SJCRH30 (cell line): ENCODE measurements at regions not wholly inside any gene's neighbourhood (a gene's known extent, or its start where the extent isn't known, plus 50 kb on each side); places are given as distances from the start of the nearest gene placed in this dataset.
"Not testable (repeated sequence)": the region's sequence is repeated elsewhere in the genome, so short reads cannot be mapped to it uniquely, and the experiment has no call there.

ENCODE experiments used
- DNase-seq, 2 experiments: peaks; one replicate each; pipeline ENCODE4 v3.0.0-alpha.2; 2015 to 2020
- H3K27ac ChIP-seq: fragments of 250-450 bp; sonication (Bioruptor Pico); 2 replicates; pipeline ENCODE4 v1.5.1; 2020; ENCODE audit warnings: mild to moderate bottlenecking, moderate library complexity
- H3K27me3 ChIP-seq: fragments of 250-450 bp; sonication (Bioruptor Pico); 2 replicates; pipeline ENCODE4 v1.5.1; 2020; ENCODE audit warnings: mild to moderate bottlenecking, moderate library complexity
- H3K36me3 ChIP-seq: fragments of 250-450 bp; sonication (Bioruptor Pico); 2 replicates; pipeline ENCODE4 v1.5.1; 2020; ENCODE audit warnings: mild to moderate bottlenecking, moderate library complexity
- H3K4me1 ChIP-seq: fragments of 250-450 bp; sonication (Bioruptor Pico); 2 replicates; pipeline ENCODE4 v1.5.1; 2020; ENCODE audit warnings: mild to moderate bottlenecking, moderate library complexity
- H3K4me3 ChIP-seq: fragments of 250-450 bp; sonication (Bioruptor Pico); 2 replicates; pipeline ENCODE4 v1.5.1; 2020; ENCODE audit warnings: mild to moderate bottlenecking, moderate library complexity
- H3K9me3 ChIP-seq: fragments of 250-450 bp; sonication (Bioruptor Pico); replicated peaks from 2 replicates; pipeline ENCODE4 v1.5.1; 2020; ENCODE audit warnings: mild to moderate bottlenecking, moderate library complexity

DNA sequence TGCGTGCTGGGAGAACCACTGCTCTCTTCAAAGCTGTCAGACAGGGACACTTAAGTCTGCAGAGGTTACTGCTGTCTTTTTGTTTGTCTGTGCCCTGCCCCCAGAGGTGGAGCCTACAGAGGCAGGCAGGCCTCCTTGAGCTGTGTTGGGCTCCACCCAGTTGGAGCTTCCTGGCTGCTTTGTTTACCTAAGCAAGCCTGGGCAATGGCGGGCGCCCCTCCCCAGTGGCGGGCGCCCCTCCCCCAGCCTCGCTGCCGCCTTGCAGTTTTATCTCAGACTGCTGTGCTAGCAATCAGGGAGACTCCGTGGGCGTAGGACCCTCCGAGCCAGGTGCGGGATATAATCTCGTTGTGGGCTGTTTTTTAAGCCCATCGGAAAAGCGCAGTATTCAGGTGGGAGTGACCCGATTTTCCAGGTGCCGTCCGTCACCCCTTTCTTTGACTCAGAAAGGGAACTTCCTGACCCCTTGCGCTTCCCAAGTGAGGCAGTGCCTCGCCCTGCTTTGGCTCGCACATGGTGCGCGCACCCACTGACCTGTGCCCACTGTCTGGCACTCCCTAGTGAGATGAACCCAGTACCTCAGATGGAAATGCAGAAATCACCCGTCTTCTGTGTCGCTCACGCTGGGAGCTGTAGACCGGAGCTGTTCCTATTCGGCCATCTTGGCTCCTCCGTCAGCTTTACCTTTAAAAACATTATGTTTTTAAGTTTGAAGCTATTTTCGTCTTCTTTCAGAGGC, 954.6 kb upstream of the COX7C start:
- not testable (repeated sequence) for H3K4me1 ChIP-seq, H3K36me3 ChIP-seq, H3K27me3 ChIP-seq, H3K9me3 ChIP-seq, DNase-seq
- H3K27ac ChIP-seq = peak overlapping the region; percentile 28
- H3K4me3 ChIP-seq = peak overlapping the region; percentile 51

DNA sequence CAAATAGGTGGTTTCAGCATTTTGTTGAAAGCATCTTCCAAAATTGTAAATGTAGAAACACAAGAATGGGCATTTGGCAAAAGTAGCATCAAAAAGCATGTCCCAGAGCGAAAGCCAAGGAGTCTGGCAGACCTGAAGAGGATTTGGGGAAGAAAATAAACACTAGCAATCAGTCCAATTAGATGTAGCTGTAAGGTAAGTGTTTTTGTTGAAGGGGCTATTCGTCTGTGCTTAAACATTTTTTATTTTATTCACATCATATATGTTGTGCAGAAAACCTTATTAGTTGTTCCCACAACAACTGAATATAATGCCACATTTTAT, 954.1 kb upstream of the COX7C start:
- no peaks in the 10 kb centered on the region for H3K9me3 ChIP-seq
- no peak for DNase-seq
- H3K27me3 ChIP-seq = no peaks in the 10 kb centered on the region
- H3K4me1 ChIP-seq = no peaks in the 10 kb centered on the region
- no peaks in the 10 kb centered on the region for H3K36me3 ChIP-seq
- H3K27ac ChIP-seq = peak overlapping the region; percentile 28
- H3K4me3 ChIP-seq = peak overlapping the region; percentile 51

DNA sequence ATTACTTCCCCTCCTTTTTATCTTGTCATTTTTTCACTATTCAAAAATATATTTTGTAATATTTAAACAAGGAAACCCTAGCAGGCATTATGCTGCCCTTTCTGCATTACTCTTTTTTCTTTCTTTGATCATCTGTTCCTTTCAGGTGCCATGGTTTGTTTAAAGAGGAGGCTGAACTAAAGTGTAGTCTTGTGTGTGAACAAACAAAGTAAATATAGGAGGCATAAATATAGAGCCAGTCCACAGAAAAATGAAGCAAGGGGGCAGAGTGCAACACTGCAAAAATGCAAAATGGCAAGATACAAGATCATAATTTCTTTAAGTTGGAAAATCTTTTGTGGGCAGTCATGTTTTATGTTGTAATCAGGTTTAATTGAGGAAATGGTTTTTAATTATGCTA, 947.3 kb upstream of the COX7C start:
- H3K4me1 ChIP-seq = no peaks in the 10 kb centered on the region
- H3K4me3 ChIP-seq = no peak overlapping the region
- DNase-seq = no peak
- H3K27me3 ChIP-seq = no peaks in the 10 kb centered on the region
- no peak overlapping the region for H3K27ac ChIP-seq
- H3K36me3 ChIP-seq = no peaks in the 10 kb centered on the region
- H3K9me3 ChIP-seq = no peaks in the 10 kb centered on the region

DNA sequence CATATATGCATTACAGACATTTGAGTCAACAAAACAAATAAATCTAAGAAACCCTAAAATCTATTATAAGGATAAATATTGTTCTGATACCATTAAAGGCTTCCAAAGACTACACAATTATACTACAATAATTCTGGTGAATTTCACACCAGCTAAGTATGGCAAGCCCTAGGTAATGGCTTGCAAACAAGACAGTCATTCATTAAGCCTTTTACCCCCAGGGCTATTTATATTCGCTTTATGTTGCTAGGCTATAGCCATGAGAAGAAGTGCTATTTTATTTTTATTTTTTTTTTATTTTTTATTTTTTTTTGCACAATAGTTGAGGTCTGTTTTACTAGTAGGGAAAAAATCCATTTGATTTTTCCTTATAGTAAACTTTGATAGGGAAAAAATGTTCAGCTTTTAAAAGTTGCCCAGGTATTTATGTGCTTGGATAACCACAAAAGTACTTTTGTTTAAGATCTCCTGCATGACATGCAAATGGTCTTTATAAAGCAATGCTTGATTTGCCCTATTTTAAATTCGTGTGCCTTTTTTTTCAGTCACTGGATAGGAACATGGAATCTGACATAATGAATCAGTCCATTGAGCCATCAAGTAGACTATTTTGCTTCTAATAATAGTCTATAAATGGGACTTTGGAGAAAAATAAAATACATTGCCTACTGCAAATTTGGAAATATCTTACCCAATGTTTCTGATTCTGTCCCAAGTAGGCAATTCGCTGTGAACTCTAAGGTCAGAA, 946.3 kb upstream of the COX7C start:
- Histone ChIP-seq H3K27me3 (no peaks in the 10 kb centered on the region), H3K36me3 (no peaks in the 10 kb centered on the region)
- DNase-seq = peak in 1 of 2 experiments; percentile 14

DNA sequence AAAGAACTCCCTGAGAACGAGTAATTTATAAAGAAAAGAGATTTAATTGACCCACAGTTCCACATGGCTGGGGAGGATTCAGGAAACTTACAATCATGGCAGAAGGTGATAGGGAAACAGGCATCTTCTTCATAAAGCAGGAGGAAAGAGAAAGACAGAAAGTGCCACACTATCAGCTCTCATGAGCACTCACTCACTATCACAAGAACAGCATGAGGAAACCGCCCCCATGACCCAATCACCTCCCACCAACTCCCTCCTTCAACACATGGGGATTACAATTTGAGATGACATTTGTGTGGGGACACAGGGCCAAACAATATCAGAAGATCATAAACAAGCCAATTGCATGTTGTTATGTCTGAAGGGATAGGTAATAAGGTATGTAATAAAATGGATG, 935.9 kb upstream of the COX7C start:
- Histone ChIP-seq H3K4me3 (no peak overlapping the region), H3K36me3 (no peaks in the 10 kb centered on the region), H3K9me3 (no peaks in the 10 kb centered on the region), H3K27ac (no peak overlapping the region), H3K4me1 (no peaks in the 10 kb centered on the region), H3K27me3 (no peaks in the 10 kb centered on the region)
- DNase-seq = no peak

More for the DNA sequence above, 946.3 kb upstream of the COX7C start:
- H3K4me1 ChIP-seq = no peaks in the 10 kb centered on the region
- H3K27ac ChIP-seq = no peak overlapping the region
- H3K4me3 ChIP-seq = no peak overlapping the region
- no peaks in the 10 kb centered on the region for H3K9me3 ChIP-seq

DNA sequence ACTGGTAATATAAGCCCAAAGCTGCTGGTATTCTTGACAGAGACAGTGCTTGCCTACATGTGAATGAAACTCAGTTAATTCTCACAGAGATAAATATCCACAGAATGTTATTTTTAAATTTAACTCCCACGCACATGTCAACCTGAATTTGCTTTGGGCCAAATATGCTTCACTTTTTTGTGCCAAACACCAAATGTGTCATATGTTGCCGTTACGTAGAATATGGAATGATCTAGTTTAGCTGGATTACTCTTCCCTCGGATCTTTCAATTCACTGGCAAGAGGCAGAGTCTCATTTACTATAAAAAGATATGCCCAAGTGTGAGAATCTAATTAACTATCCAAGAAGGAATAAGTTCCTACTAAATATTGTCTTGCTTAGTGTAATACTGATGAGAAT, 933.4 kb upstream of the COX7C start:
- Histone ChIP-seq H3K4me3 (no peak overlapping the region), H3K27ac (no peak overlapping the region), H3K4me1 (no peaks in the 10 kb centered on the region), H3K36me3 (no peaks in the 10 kb centered on the region), H3K27me3 (no peaks in the 10 kb centered on the region), H3K9me3 (no peaks in the 10 kb centered on the region)
- no peak for DNase-seq

DNA sequence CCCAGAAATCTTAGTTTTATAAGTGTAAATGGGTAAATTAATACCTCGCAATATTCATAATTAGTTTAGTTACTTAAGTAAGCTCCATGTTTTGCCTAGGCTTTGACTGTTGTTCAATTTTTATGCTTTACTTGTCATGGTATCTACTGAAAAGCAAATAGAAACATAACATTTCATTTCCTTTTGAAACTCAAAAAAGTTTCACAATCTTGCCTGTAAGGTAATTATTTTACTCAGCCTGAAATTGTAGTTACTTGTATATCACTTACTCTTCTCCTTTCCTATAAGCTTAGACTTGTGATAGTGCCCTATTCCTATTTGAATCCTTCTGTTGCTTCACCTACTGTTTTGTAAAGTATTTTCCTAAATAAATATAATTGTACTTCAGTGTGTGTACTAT, 914.4 kb upstream of the COX7C start:
- Histone ChIP-seq H3K4me3 (no peak overlapping the region), H3K4me1 (no peaks in the 10 kb centered on the region), H3K36me3 (no peaks in the 10 kb centered on the region), H3K27me3 (no peaks in the 10 kb centered on the region), H3K27ac (no peak overlapping the region), H3K9me3 (no peaks in the 10 kb centered on the region; the same call in 1 of the 2 replicates)
- DNase-seq = no peak

DNA sequence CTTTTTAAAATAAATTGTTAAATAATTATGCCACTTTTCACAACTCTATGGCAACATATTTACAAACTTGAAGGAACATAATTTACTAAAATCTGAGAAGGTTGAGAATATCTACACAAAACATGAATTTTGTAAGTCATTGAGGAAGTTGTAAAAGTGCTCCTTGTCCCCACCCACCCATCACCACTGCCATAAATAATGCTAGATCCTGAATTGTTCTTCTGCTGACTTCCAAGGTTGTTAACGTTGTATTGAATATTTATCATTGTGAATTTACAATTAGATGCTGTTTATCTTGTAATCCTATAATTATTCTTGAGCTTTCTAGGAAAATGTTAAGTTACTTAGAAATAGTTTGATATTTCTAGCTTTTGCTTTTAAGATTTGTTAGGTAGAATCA, 908.0 kb upstream of the COX7C start:
- no peaks in the 10 kb centered on the region for H3K27me3 ChIP-seq
- no peaks in the 10 kb centered on the region for H3K4me1 ChIP-seq
- no peak overlapping the region for H3K27ac ChIP-seq
- H3K36me3 ChIP-seq = no peaks in the 10 kb centered on the region
- no peak overlapping the region for H3K4me3 ChIP-seq
- DNase-seq = no peak
- H3K9me3 ChIP-seq = no peaks in the 10 kb centered on the region; the same call in 1 of the 2 replicates

DNA sequence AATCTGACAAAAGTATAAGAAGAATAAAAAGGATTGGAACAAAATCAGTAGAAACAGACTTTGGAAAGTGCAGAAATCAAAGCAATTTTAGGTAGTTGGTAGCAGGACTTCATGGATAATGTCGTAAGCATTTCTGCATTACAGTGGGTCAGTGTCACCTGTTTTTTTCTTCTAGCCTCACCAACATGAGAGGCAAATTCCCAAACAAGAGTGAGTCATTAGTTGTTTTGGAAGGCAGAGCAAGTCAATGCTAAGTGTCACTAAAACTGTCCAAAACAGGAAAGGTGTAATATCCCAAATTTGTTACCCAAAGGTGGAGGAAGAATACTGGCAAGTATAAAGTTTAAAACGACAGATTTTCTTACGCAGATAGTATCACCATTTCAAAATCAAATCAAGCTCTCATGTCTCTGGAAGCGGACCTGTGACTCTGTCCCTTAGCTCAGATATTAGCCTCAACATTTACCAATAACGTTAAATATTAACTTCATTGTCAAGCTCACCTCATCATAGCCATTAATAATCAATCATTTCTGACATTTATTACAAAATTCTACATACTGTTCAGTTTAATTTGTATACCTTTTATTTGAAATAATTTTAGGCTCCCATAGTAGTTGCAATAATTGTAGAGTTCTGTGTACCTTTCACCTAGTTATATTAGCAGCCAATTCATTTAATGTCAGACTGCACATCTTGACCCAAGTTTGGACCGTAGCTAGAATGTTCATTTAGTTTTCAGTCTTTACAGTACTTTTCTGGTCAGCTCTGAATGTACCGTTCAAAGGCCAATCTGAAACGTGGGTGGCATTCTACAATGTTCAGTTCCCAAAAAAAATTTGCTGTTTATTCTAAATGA, 901.2 kb upstream of the COX7C start:
- no peak for DNase-seq
- Histone ChIP-seq H3K27me3 (no peaks in the 10 kb centered on the region), H3K27ac (no peak overlapping the region), H3K36me3 (no peaks in the 10 kb centered on the region), H3K9me3 (no peaks in the 10 kb centered on the region), H3K4me3 (no peak overlapping the region), H3K4me1 (no peaks in the 10 kb centered on the region)

DNA sequence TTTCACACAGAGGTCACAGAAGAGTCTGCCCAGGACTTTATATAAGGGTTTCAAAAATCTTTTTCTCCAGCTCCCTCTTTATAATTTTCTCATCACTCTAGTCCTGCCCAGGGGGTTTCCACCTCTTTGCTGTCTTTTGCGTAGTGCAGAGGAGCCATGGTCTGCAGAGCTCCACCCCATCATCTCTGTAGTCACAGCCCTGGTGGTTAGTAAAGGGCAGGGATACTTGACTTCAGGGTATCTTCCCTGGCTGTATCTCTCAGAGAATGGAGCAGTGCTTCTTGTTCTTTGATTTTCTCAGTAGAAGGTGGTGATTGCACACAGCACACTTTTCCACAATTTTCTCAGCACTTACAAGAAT, 900.6 kb upstream of the COX7C start:
- no peaks in the 10 kb centered on the region for H3K27me3 ChIP-seq
- H3K4me3 ChIP-seq = no peak overlapping the region
- H3K4me1 ChIP-seq = no peaks in the 10 kb centered on the region
- H3K9me3 ChIP-seq = no peaks in the 10 kb centered on the region
- no peak for DNase-seq
- H3K27ac ChIP-seq = no peak overlapping the region
- no peaks in the 10 kb centered on the region for H3K36me3 ChIP-seq

DNA sequence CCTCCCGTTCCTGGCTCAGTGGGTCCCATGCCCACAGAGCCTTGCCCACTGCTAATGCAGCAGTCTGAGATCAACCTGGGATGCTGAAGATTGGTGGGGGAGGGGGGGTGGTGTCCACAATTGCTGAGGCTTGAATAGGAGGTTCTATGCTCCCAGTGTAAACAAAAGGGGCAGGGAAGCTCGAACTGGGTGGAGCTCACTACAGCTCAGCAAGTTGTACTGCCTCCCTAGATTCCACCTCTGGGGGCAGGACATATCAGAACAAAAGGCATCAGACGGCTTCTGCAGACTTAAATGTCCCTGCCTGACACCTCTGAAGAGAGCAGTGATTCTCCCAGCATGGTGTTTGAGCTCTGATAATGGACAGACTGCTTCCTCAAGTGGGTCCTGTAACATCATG, 885.6 kb upstream of the COX7C start:
- H3K27ac ChIP-seq = no peak overlapping the region
- DNase-seq = no peak
- H3K4me1 ChIP-seq = no peaks in the 10 kb centered on the region
- H3K27me3 ChIP-seq = no peaks in the 10 kb centered on the region
- H3K36me3 ChIP-seq = no peaks in the 10 kb centered on the region
- H3K9me3 ChIP-seq = no peaks in the 10 kb centered on the region
- no peak overlapping the region for H3K4me3 ChIP-seq

DNA sequence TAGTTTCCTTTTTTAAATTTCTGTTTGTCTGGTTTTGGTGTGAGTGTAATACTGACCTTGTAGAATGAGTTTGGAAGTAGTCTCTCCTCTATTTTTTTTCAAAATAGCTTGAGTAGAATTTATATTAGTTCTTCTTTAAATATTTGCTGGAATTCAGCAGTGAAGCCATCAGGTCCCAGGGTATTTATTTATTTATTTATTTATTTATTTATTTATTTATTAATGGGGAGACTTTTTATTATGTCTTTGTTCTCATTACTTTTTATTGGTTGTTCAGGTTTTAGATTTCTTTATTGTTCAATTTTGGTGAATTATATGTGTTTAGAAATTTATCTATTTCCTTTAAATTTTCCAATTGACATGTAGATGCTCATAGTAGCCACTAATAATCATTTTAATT, 875.8 kb upstream of the COX7C start:
- H3K4me3 ChIP-seq = no peak overlapping the region
- no peaks in the 10 kb centered on the region for H3K9me3 ChIP-seq
- no peaks in the 10 kb centered on the region for H3K36me3 ChIP-seq
- no peak for DNase-seq
- H3K27me3 ChIP-seq = no peaks in the 10 kb centered on the region
- H3K27ac ChIP-seq = no peak overlapping the region
- H3K4me1 ChIP-seq = no peaks in the 10 kb centered on the region

DNA sequence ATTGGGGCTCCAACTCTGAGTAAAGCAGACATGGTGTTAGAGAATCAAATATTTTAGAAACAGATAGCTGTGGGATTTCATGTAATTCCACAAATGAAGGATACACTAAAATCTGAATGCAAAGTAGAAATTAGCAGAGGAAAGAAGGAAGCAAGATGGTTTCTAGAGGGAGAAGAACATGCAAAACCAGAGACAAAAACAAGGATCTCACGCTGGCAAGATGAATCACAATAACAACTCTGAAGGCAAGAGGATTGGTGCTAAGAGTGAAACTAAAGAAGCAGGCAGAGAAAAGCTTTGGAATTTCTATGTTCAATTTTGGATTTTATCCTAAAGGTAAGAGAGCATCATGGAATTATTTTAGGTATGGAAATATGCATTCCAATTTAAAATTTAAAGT, 857.2 kb upstream of the COX7C start:
- no peak for DNase-seq
- Histone ChIP-seq H3K36me3 (no peaks in the 10 kb centered on the region), H3K27me3 (no peaks in the 10 kb centered on the region), H3K4me1 (no peaks in the 10 kb centered on the region), H3K9me3 (no peaks in the 10 kb centered on the region), H3K27ac (no peak overlapping the region), H3K4me3 (no peak overlapping the region)

DNA sequence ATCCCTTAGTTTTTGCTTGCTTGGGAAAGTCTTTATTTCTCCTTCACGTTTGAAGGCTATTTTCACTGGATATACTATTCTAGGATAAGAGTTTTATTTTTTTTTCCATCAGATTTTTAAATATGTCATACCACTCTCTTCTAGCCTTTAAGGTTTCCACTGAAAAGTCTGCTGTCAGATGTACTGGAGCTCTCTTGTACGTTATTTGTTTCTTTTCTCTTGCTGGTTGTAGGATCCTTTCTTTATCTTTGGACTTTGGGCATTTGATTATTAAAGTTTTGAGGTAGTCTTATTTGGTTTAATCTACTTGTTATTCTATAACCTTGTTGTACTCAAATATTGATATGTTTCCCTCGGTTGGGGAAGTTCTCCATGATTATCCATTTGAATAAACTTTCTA, 848.4 kb upstream of the COX7C start:
- Histone ChIP-seq H3K36me3 (no peaks in the 10 kb centered on the region), H3K9me3 (no peaks in the 10 kb centered on the region; the same call in 1 of the 2 replicates), H3K27me3 (no peaks in the 10 kb centered on the region), H3K4me3 (no peak overlapping the region), H3K27ac (no peak overlapping the region), H3K4me1 (no peaks in the 10 kb centered on the region)
- DNase-seq = no peak

DNA sequence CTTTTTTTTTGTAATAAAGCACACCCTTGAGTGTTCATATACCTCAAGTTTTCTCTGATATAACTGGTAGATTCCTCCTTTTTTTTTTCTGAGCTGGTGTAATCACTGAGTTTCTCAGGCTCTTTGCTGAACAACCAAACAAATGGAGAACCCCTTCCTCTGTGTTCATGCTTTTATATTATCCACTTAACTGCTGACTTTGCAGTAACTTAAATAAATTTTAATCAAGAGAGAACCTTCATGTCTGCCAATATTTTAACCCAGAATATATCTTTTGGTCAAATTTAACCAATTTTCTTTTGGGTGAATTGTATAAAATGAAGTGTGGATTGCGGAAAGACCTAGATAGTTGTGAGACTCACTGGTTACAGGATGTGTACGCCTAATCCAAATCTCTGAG, 833.0 kb upstream of the COX7C start:
- H3K27ac ChIP-seq = no peak overlapping the region
- H3K36me3 ChIP-seq = no peaks in the 10 kb centered on the region
- H3K4me3 ChIP-seq = no peak overlapping the region
- H3K9me3 ChIP-seq = no peaks in the 10 kb centered on the region
- DNase-seq = no peak
- no peaks in the 10 kb centered on the region for H3K27me3 ChIP-seq
- H3K4me1 ChIP-seq = no peaks in the 10 kb centered on the region
